CD4-positive, alpha-beta T cell (primary cell): ENCODE measurements at regions not wholly inside any gene's neighbourhood (a gene's known extent, or its start where the extent isn't known, plus 50 kb on each side); places are given as distances from the start of the nearest gene placed in this dataset.

Experiments used
- ATAC-seq: fragments of 200-7000 bp; cut with Tn5 transposase; one replicate; pipeline ENCODE4 v1.10.0; 2022; ENCODE audit warnings: mild to moderate bottlenecking; ENCODE audit not compliant: poor library complexity
- CTCF ChIA-PET: fragments of 350-600 bp; sonication (Branson Sonifier 250); formaldehyde crosslinking; loops from one replicate; lab custom pipeline; 2021; ENCODE audit warnings: antibody characterized with exemption, inconsistent platforms; lab: Charles Lee
- POLR2A ChIA-PET: fragments of 350-600 bp; sonication (Branson Sonifier 250); formaldehyde crosslinking; loops from one replicate; lab custom pipeline; 2021; ENCODE audit warnings: antibody characterized with exemption, inconsistent platforms; lab: Charles Lee
- DNase-seq, 14 experiments: peaks; one replicate each; pipeline ENCODE4 v3.0.0-alpha.2; 2013 to 2020; ENCODE audit warnings: mixed read lengths in 2 of 14
- H3K27ac ChIP-seq, 2 donors: one replicate each; pipeline versions ENCODE4 v1.5.1 to v1.7.0; 2013; ENCODE audit warnings: low read length in 2 of 2, low read depth in 1 of 2, mild to moderate bottlenecking in 1 of 2
- H3K27me3 ChIP-seq, 2 experiments: 1 replicate in 1 of 2; 2 replicates in 1 of 2; pipeline versions ENCODE4 v1.6.1 to v1.7.0; 2013; ENCODE audit warnings: low read length in 2 of 2, control low read depth in 1 of 2, mild to moderate bottlenecking in 1 of 2, moderate library complexity in 1 of 2; ENCODE audit not compliant: insufficient read depth in 2 of 2, control insufficient read depth in 1 of 2
- H3K36me3 ChIP-seq: one replicate; pipeline ENCODE4 v1.6.1; 2013; ENCODE audit warnings: low read length, control low read depth; ENCODE audit not compliant: insufficient read depth
- H3K4me1 ChIP-seq: one replicate; pipeline ENCODE4 v1.6.1; 2013; ENCODE audit warnings: low read length, control low read depth; ENCODE audit not compliant: insufficient read depth
- H3K4me3 ChIP-seq: one replicate; pipeline ENCODE4 v1.5.1; 2013; ENCODE audit warnings: mild to moderate bottlenecking, low read length, moderate library complexity
- H3K9me3 ChIP-seq, 2 experiments: 1 replicate in 1 of 2; 2 replicates in 1 of 2; pipeline versions ENCODE4 v1.6.1 to v1.7.0; 2013; ENCODE audit warnings: low read length in 2 of 2, mild to moderate bottlenecking in 2 of 2, control low read depth in 1 of 2, moderate library complexity in 1 of 2; ENCODE audit not compliant: control insufficient read depth in 1 of 2, insufficient read depth in 1 of 2
- H3K27ac Mint-ChIP-seq: one replicate; pipeline ENCODE4 v1.8.0; 2020; ENCODE audit warnings: mixed read lengths
- H3K27me3 Mint-ChIP-seq: one replicate; pipeline ENCODE4 v1.8.0; 2021; ENCODE audit warnings: mixed read lengths
- H3K36me3 Mint-ChIP-seq: one replicate; pipeline ENCODE4 v1.8.0; 2021; ENCODE audit warnings: low read depth, mixed read lengths
- H3K4me1 Mint-ChIP-seq: one replicate; pipeline ENCODE4 v1.8.0; 2021; ENCODE audit warnings: low read depth, mixed read lengths
- H3K4me3 Mint-ChIP-seq: one replicate; pipeline ENCODE4 v1.8.0; 2020; ENCODE audit warnings: mild to moderate bottlenecking, mixed read lengths
- H3K9me3 Mint-ChIP-seq: one replicate; pipeline ENCODE4 v1.8.0; 2020; ENCODE audit warnings: mixed read lengths
- CTCF ChIP-seq: fragments of 200-600 bp; IDR thresholded peaks from one replicate; pipeline ENCODE4 v1.8.0; 2022; ENCODE audit warnings: antibody characterized with exemption, mild to moderate bottlenecking
- intact Hi-C, 2 experiments: fragments of 100-400 bp; cut with DNase I in 1 of 2; cut with micrococcal nuclease in 1 of 2; formaldehyde crosslinking; loops; one replicate each; pipeline versions ENCODE4 v1.15.1 to v1.9.0; 2023 to 2025; cut with DNase I, micrococcal nuclease

DNA sequence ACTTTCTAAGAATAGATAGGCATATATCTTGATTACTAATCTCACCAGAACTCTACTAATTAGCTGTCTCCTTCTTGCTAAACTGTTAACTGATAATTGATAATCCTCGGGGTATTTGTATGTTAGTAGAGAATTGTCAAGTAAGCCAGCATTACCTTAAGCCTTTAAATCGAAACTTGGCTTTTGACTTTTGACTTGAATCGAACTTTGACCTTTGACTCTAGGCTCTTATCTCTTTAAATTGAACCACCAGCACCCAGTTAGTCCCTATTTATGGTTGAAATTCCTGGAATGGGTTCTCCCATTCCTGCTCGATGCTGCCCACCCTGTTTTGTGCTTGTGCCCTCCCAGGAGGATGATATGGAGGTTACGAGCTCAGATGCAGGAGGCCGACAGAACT lies 244.4 kb downstream of the TGFB2 start:
- POLR2A ChIA-PET = no interaction called here
- Mint-ChIP-seq H3K9me3 (no peaks in the 10 kb centered on the region), H3K36me3 (no peaks in the 10 kb centered on the region), H3K27ac (no peak overlapping the region), H3K4me1 (no peaks in the 10 kb centered on the region), H3K27me3 (no peaks in the 10 kb centered on the region), H3K4me3 (no peak overlapping the region)
- no peak for DNase-seq
- Histone ChIP-seq H3K27me3 (no peaks in the 10 kb centered on the region), H3K36me3 (no peaks in the 10 kb centered on the region), H3K27ac (no peak overlapping the region), H3K4me1 (no peaks in the 10 kb centered on the region), H3K9me3 (peaks cover 0 to 5% of the 10 kb centered on the region in 2 experiments), H3K4me3 (no peak overlapping the region)
- intact Hi-C loops = no loop called here
- CTCF ChIA-PET = no interaction called here
- TF ChIP-seq CTCF = no peak
- ATAC-seq = no peak

- DNase-seq = no peak
- CTCF ChIA-PET = no interaction called here
- no peak for TF ChIP-seq CTCF
- intact Hi-C loops = no loop called here
- Mint-ChIP-seq H3K36me3 (no peaks in the 10 kb centered on the region), H3K9me3 (no peaks in the 10 kb centered on the region), H3K27ac (no peak overlapping the region), H3K4me1 (no peaks in the 10 kb centered on the region), H3K4me3 (no peak overlapping the region), H3K27me3 (peaks cover 4% of the 10 kb centered on the region)
- POLR2A ChIA-PET = interaction anchor here (0.5 kb wide), 1 partner anchor 20 kb away, joined by 3 read pairs; no protein-coding TSS in a partner anchor
- H3K27me3 ChIP-seq = no peaks in the 10 kb centered on the region
- H3K27ac ChIP-seq = no peak overlapping the region
- no peaks in the 10 kb centered on the region for H3K36me3 ChIP-seq
- H3K9me3 ChIP-seq = no peaks in the 10 kb centered on the region
- H3K4me3 ChIP-seq = no peak overlapping the region
- no peak for ATAC-seq
- H3K4me1 ChIP-seq = no peaks in the 10 kb centered on the region
Measured at GRCh38 chr1:218591966-218592365, 246.8 kb downstream of the TGFB2 start.

DNA sequence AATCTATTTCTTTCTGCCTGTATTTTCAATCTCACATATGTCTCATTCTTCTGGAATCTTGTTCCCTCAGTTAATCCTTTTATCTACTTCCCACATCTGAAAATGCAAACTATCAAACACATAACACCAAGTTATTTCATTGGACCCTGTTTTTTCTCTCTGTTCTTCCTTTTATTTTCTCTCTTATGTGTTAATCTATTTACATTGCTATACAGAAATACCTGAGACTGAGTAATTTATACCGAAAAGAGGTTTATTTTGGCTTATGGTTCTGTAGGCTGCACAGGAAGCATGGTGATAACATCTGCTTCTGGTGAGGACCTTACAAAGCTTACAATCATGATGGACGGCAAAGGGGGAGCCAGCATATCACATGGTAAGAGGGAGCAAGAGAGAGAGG lies 247.6 kb downstream of the TGFB2 start:
- Histone ChIP-seq H3K4me1 (no peaks in the 10 kb centered on the region), H3K4me3 (no peak overlapping the region), H3K9me3 (no peaks in the 10 kb centered on the region), H3K27me3 (no peaks in the 10 kb centered on the region), H3K36me3 (no peaks in the 10 kb centered on the region), H3K27ac (no peak overlapping the region)
- ATAC-seq (no peak), DNase-seq (no peak)
- ChIA-PET POLR2A (no interaction called here), CTCF (no interaction called here)
- H3K36me3 Mint-ChIP-seq = no peaks in the 10 kb centered on the region
- intact Hi-C loops = no loop called here
- no peaks in the 10 kb centered on the region for H3K9me3 Mint-ChIP-seq
- no peak overlapping the region for H3K4me3 Mint-ChIP-seq
- H3K4me1 Mint-ChIP-seq = no peaks in the 10 kb centered on the region
- H3K27ac Mint-ChIP-seq = no peak overlapping the region
- no peak for TF ChIP-seq CTCF
- peaks cover 4% of the 10 kb centered on the region for H3K27me3 Mint-ChIP-seq
